ENCODE measurements at regions not wholly inside any gene's neighbourhood (a gene's known extent, or its start where the extent isn't known, plus 50 kb on each side); places are given as distances from the start of the nearest gene placed in this dataset.

- in situ Hi-C loops (cut with MboI; ENCODE audit: low pct_unique_long_range_greater_than_20kb in 2 of 9, low sequenced_read_pairs in 9 of 9, unreplicated experiment in 9 of 9): no loop called here
- 28 to 100% (median 83%) methylated on average over 1 to 5 of the region's 7 CpGs; no CpG with 5 or more reads in 2 of the 10 experiments for WGBS, 10 experiments
- Histone ChIP-seq H3K27ac (no peak overlapping the region), H3K4me1 (replicated peaks in 1 of 2) (no peaks in the 10 kb centered on the region), H3K4me3 (no peak overlapping the region)
- peak in 2 of 8 experiments; percentile 44 to 57 for ATAC-seq (replicated peaks in 6 of 8)
Observed at GRCh38 chr7:80563561-80564327, 51.9 kb upstream of the GNAT3 start.

DNA sequence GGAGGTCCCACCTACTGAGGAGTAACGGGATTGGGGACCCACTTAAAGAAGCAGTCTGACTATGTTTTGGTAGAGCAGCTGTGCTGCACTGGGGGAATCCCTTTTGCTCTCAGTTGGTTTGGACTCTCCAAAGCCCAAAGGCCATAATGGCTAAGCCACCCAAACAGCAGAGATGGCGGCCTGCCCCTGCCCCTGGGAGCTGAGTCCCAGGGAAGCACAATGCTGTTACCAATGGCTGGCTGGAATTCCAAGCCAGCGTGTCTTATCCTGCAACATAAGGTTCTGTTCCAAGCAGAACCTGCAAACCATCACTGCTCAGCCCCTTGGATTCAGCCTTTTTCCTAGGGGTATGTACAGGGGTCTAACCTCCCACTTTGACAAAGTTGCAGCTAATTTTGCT, 53.7 kb upstream of the GNAT3 start:
- H3K4me3 ChIP-seq: no peak overlapping the region
- ATAC-seq (replicated peaks in 6 of 8): no peak
- WGBS, 10 experiments: 90 to 100% (median 100%) methylated on average over 1 to 2 of the region's 3 CpGs; no CpG with 5 or more reads in 5 of the 10 experiments
- in situ Hi-C loops (cut with MboI; ENCODE audit: low pct_unique_long_range_greater_than_20kb in 2 of 9, low sequenced_read_pairs in 9 of 9, unreplicated experiment in 9 of 9): no loop called here
- no peaks in the 10 kb centered on the region for H3K4me1 ChIP-seq (replicated peaks in 1 of 2)
- no peak overlapping the region for H3K27ac ChIP-seq

DNA sequence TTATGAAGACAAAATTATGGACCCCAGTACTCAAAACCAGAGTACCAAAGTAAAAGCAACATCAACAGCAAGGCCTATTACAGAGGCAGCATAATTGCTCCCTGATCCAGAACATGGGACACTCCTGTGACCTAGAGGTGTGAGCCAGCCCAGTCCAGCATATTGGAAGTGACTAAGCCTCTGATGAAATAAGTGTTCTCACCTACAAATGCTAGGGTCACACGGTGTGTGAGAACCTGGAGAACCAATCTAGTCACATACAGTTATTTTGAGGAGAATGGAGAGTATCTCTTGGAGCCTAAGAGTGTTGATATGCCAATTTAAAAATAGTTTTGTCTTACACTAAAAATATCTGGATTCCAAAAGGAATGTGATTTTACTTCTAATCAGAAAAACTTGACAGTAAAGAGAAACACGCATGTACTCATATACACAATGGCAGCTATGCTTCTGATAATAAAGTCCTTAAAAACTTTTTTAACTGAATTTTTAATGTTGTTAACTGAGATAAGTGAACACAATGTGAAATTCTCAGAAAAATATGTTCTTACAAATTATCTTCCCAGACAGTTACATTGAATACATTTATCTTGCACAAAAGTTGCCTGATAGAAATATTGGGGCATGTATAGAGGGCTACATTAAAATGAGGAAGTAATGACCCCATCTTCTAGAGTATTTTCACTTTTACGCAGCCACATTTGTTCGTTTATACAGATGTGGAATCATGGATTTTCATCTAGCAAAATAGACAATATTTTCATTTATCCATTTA, 56.8 kb upstream of the CD36 start:
- Histone ChIP-seq H3K4me1 (replicated peaks in 1 of 2) (no peaks in the 10 kb centered on the region), H3K27ac (no peak overlapping the region), H3K4me3 (no peak overlapping the region)
- in situ Hi-C loops (cut with MboI; ENCODE audit: low pct_unique_long_range_greater_than_20kb in 2 of 9, low sequenced_read_pairs in 9 of 9, unreplicated experiment in 9 of 9): no loop called here
- WGBS, 10 experiments: 76 to 100% (median 95%) methylated on average over 2 to 4 of the region's 4 CpGs; no CpG with 5 or more reads in 1 of the 10 experiments
- no peak for ATAC-seq (replicated peaks in 6 of 8)

DNA sequence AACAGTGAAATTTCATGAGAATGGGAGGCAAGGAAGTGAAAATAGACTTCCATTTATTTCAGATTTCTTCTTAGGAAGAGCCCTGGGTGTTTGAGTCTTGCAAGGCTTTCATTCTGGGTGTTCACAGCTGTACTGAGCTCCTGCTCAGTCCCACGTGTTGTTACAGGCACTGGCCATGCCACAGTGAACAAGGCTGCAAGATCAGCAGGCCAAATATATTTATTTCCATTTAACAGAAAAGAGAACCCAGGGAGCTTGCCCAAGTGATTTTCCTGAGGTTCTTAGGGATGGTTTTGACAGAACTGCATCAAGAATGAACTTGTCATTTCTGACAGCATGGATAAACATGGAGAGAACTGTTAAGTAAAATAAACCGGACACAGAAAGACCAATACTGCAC, 54.5 kb upstream of the CD36 start:
- Histone ChIP-seq H3K4me3 (no peak overlapping the region), H3K4me1 (replicated peaks in 1 of 2) (peaks cover 0 to 6% of the 10 kb centered on the region in 2 donors), H3K27ac (no peak overlapping the region)
- in situ Hi-C loops (cut with MboI; ENCODE audit: low pct_unique_long_range_greater_than_20kb in 2 of 9, low sequenced_read_pairs in 9 of 9, unreplicated experiment in 9 of 9): no loop called here
- no peak for ATAC-seq (replicated peaks in 6 of 8)
- 33 to 100% (median 70%) methylated on average over 1 to 2 of the region's 2 CpGs; no CpG with 5 or more reads in 1 of the 10 experiments for WGBS, 10 experiments

DNA sequence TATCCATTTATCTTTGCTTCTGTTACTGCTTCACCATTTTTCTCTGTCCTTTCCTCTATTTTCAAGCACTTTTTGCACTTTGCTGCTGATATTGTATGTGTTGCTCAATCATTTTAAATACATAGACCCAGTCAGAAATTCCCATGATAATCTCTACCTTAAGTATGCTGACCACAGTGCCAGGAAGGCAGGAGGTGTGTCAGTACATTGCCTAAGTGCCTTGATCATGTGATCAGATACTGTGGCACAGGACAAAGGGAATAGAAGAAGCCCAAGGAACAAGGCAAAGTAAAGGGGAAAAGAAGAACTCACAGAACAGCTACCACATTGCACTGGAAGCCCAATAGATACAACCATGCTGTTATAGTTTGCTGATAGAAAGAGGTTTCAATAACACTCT, 53.7 kb upstream of the CD36 start:
- in situ Hi-C loops (cut with MboI; ENCODE audit: low pct_unique_long_range_greater_than_20kb in 2 of 9, low sequenced_read_pairs in 9 of 9, unreplicated experiment in 9 of 9): no loop called here
- peak in 3 of 8 experiments; percentile 30 to 73 (median 54) for ATAC-seq (replicated peaks in 6 of 8)
- H3K4me1 ChIP-seq (replicated peaks in 1 of 2): peaks cover 0 to 6% of the 10 kb centered on the region in 2 donors
- no peak overlapping the region for H3K4me3 ChIP-seq
- no peak overlapping the region for H3K27ac ChIP-seq

- 0 to 100% (median 80%) methylated on average over 1 of the region's 1 CpG; no CpG with 5 or more reads in 2 of the 10 experiments for WGBS, 10 experiments
- H3K4me3 ChIP-seq: no peak overlapping the region
- no peak overlapping the region for H3K27ac ChIP-seq
- in situ Hi-C loops (cut with MboI; ENCODE audit: low pct_unique_long_range_greater_than_20kb in 2 of 9, low sequenced_read_pairs in 9 of 9, unreplicated experiment in 9 of 9): no loop called here
- peaks cover 0 to 6% of the 10 kb centered on the region in 2 donors for H3K4me1 ChIP-seq (replicated peaks in 1 of 2)
- ATAC-seq (replicated peaks in 6 of 8): no peak
Observed at GRCh38 chr7:80587538-80587937, 50.9 kb upstream of the CD36 start.

GRCh38 chr7:80588591-80588990, 49.9 kb upstream of the CD36 start:
- Histone ChIP-seq H3K27ac (no peak overlapping the region), H3K4me3 (no peak overlapping the region), H3K4me1 (replicated peaks in 1 of 2) (peaks cover 0 to 6% of the 10 kb centered on the region in 2 donors)
- in situ Hi-C loops (cut with MboI; ENCODE audit: low pct_unique_long_range_greater_than_20kb in 2 of 9, low sequenced_read_pairs in 9 of 9, unreplicated experiment in 9 of 9): no loop called here
- 20 to 100% (median 73%) methylated on average over 1 to 3 of the region's 3 CpGs; no CpG with 5 or more reads in 1 of the 10 experiments for WGBS, 10 experiments
- ATAC-seq (replicated peaks in 6 of 8): peak in 1 of 8 experiments; percentile 24

All from motor neuron (in vitro differentiated cells).